ENCODE measurements at regions not wholly inside any gene's neighbourhood (a gene's known extent, or its start where the extent isn't known, plus 50 kb on each side); places are given as distances from the start of the nearest gene placed in this dataset.

GRCh38 chr18:57923611-57924010 lies 120.4 kb upstream of the NEDD4L start:
- FAIRE-seq, result no peak
- no peak for DNase-seq (ENCODE audit: insufficient read length, low spot score)
- TF ChIP-seq POLR2AphosphoS5 (IDR thresholded peaks at IDR 0.05; ENCODE audit: low read depth, low read length) (no peak), SPI1 (IDR thresholded peaks at IDR 0.05; ENCODE audit: low read depth, low read length) (no peak), PAX5 (IDR thresholded peaks at IDR 0.05; ENCODE audit: insufficient read depth, low read length, severe bottlenecking) (no peak), POU2F2 (IDR thresholded peaks at IDR 0.05; ENCODE audit: low read depth, low read length) (no peak), POLR2A (IDR thresholded peaks at IDR 0.05; ENCODE audit: low read depth, low read length) (no peak), TAF1 (IDR thresholded peaks at IDR 0.05; ENCODE audit: low read depth, low read length) (no peak)

DNA sequence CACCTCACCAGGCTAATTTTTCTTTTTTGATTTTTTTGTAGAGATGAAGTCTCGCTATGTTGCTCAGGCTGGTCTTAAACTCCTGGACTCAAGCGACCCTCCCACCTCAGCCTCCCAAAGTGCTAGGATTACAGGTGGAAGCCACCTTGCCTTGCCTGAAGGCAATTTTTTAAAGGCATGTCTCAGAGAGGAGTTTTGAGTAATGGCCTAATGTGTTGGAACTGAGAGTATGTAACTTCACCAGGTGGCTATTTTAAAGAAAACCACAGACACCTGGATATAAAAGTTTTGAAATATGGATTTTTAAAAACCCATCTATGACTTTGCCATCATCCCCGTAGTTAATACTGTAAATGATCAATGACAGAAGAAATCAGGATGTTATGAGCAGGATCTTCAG lies 119.8 kb upstream of the ATP8B1 start:
- FAIRE-seq, result no peak
- no peak for DNase-seq (ENCODE audit: insufficient read length, low spot score)
- no peak for TF ChIP-seq PAX5 (IDR thresholded peaks at IDR 0.05; ENCODE audit: insufficient read depth, low read length, severe bottlenecking)
- no peak for TF ChIP-seq POU2F2 (IDR thresholded peaks at IDR 0.05; ENCODE audit: low read depth, low read length)
- no peak for TF ChIP-seq SPI1 (IDR thresholded peaks at IDR 0.05; ENCODE audit: low read depth, low read length)
- no peak for TF ChIP-seq POLR2A (IDR thresholded peaks at IDR 0.05; ENCODE audit: low read depth, low read length)
- TF ChIP-seq POLR2AphosphoS5 (IDR thresholded peaks at IDR 0.05; ENCODE audit: low read depth, low read length), result no peak
- TF ChIP-seq TAF1 (IDR thresholded peaks at IDR 0.05; ENCODE audit: low read depth, low read length), result no peak

DNA sequence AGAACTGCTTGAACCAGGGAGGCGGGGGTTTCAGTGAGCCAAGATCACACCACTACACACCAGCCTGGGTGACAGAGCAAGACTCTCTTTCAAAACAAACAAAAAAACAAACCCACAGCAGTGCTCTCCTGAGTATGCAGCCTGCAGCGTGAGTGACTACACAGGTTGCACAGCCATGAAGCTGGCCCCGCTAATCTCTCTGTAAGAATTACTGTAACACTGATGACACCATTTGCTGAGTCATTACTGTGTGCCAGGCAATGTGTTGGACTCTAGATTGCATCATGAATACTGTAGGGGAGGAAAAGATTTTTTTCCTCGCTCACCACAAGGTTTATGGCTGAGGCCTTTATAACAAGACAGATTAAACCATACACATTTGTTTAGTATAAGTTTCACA lies 118.6 kb upstream of the ATP8B1 start:
- TF ChIP-seq POLR2A (IDR thresholded peaks at IDR 0.05; ENCODE audit: low read depth, low read length), result no peak
- TF ChIP-seq TAF1 (IDR thresholded peaks at IDR 0.05; ENCODE audit: low read depth, low read length), result no peak
- no peak for TF ChIP-seq POLR2AphosphoS5 (IDR thresholded peaks at IDR 0.05; ENCODE audit: low read depth, low read length)
- no peak for TF ChIP-seq SPI1 (IDR thresholded peaks at IDR 0.05; ENCODE audit: low read depth, low read length)
- TF ChIP-seq PAX5 (IDR thresholded peaks at IDR 0.05; ENCODE audit: insufficient read depth, low read length, severe bottlenecking), result no peak
- no peak for TF ChIP-seq POU2F2 (IDR thresholded peaks at IDR 0.05; ENCODE audit: low read depth, low read length)
- DNase-seq (ENCODE audit: insufficient read length, low spot score), result no peak
- FAIRE-seq, result no peak

DNA sequence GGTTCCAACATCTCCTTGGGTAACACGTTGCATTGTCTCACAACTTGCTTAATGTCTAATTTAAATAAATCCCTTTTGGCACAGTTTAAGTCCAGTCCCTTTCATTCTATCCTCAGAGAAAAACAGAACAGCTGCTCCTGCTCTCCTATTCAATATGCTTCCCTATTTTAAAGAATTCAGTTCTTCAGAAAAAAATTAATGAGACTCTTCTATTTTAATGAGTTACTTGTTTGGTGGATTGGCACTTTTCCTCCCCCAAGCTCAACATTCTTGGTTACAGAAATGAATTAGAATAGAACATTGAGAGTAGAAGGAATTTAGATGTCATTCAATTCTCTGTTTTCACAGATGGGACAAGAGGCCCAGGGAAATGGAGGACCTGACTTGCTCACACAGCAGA lies 116.9 kb upstream of the ATP8B1 start:
- no peak for DNase-seq (ENCODE audit: insufficient read length, low spot score)
- no peak for TF ChIP-seq POU2F2 (IDR thresholded peaks at IDR 0.05; ENCODE audit: low read depth, low read length)
- no peak for TF ChIP-seq PAX5 (IDR thresholded peaks at IDR 0.05; ENCODE audit: insufficient read depth, low read length, severe bottlenecking)
- no peak for TF ChIP-seq SPI1 (IDR thresholded peaks at IDR 0.05; ENCODE audit: low read depth, low read length)
- no peak for TF ChIP-seq TAF1 (IDR thresholded peaks at IDR 0.05; ENCODE audit: low read depth, low read length)
- no peak for TF ChIP-seq POLR2A (IDR thresholded peaks at IDR 0.05; ENCODE audit: low read depth, low read length)
- no peak for TF ChIP-seq POLR2AphosphoS5 (IDR thresholded peaks at IDR 0.05; ENCODE audit: low read depth, low read length)
- no peak for FAIRE-seq

- DNase-seq (ENCODE audit: insufficient read length, low spot score) (no peak), FAIRE-seq (no peak)
- TF ChIP-seq POLR2AphosphoS5 (IDR thresholded peaks at IDR 0.05; ENCODE audit: low read depth, low read length) (no peak), POLR2A (IDR thresholded peaks at IDR 0.05; ENCODE audit: low read depth, low read length) (no peak), SPI1 (IDR thresholded peaks at IDR 0.05; ENCODE audit: low read depth, low read length) (no peak), POU2F2 (IDR thresholded peaks at IDR 0.05; ENCODE audit: low read depth, low read length) (no peak), TAF1 (IDR thresholded peaks at IDR 0.05; ENCODE audit: low read depth, low read length) (no peak), PAX5 (IDR thresholded peaks at IDR 0.05; ENCODE audit: insufficient read depth, low read length, severe bottlenecking) (no peak)
These were observed 115.5 kb upstream of the ATP8B1 start for GRCh38 chr18:57918601-57919000.

- TF ChIP-seq POLR2A (IDR thresholded peaks at IDR 0.05; ENCODE audit: low read depth, low read length), result no peak
- 0 out of 2 replicates have a peak, but pooled peaks have one; percentile 11 for TF ChIP-seq SPI1 (IDR thresholded peaks at IDR 0.05; ENCODE audit: low read depth, low read length)
- no peak for TF ChIP-seq TAF1 (IDR thresholded peaks at IDR 0.05; ENCODE audit: low read depth, low read length)
- FAIRE-seq, result no peak
- no peak for DNase-seq (ENCODE audit: insufficient read length, low spot score)
These were observed 113.6 kb upstream of the ATP8B1 start for GRCh38 chr18:57916684-57917083.

DNA sequence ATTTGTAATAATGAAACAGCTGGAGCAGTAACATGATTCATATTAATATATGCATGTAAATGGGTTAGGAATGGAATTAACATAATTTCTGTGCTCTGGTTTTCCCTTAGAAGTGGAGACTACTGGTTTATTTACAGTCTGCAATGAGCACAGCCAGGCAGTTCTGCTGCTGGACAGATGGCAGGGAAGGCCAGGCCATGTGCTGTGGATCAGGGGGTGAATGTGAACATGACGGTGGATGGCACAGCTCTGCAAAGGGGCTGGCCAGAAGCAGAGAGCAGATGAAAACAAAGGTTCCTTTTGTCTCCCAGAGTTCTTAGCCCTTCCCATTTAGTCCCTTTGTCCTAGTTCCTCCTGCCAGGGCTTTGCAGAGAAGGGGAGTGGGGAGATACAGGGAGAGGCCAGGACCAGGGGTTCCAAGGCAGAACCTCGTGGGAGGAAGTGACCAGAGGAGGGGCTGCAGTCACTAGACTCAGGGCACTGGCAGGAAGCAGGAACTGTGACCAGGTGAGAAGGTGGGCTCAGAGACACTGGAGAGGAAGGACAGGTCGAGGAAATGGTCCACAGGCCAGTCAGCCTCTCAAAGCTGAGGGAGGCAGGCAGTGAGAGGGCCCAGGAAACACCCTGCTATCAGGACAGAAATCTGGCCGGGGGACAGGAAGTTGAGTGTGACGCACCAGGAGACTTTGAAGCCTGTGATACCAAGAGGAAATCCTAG lies 112.9 kb upstream of the ATP8B1 start:
- DNase-seq (ENCODE audit: insufficient read length, low spot score) (no peak), FAIRE-seq (no peak)
- no peak for TF ChIP-seq TAF1 (IDR thresholded peaks at IDR 0.05; ENCODE audit: low read depth, low read length)
- no peak for TF ChIP-seq PAX5 (IDR thresholded peaks at IDR 0.05; ENCODE audit: insufficient read depth, low read length, severe bottlenecking)
- no peak for TF ChIP-seq POLR2A (IDR thresholded peaks at IDR 0.05; ENCODE audit: low read depth, low read length)
- no peak for TF ChIP-seq SPI1 (IDR thresholded peaks at IDR 0.05; ENCODE audit: low read depth, low read length)
- TF ChIP-seq POLR2AphosphoS5 (IDR thresholded peaks at IDR 0.05; ENCODE audit: low read depth, low read length), result no peak
- TF ChIP-seq POU2F2 (IDR thresholded peaks at IDR 0.05; ENCODE audit: low read depth, low read length), result no peak

DNA sequence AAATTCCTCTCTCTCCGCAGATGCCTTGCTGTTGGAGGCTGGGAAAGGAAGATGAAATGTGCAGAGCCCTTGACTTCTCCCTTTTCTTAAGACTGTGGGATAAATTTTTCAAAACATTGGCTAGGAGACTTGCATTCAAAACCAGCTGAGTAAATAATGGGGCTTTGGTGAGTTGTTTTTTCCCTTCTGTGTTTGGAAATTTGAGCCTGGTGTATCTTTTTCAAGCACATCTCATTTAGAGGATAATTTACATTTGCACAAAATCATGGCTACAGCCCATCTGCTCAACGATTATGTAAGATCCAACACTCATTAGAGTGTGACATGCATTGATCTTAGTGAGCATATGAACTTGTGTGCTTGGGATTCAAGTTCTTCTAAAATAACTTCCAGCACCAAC lies 112.1 kb upstream of the ATP8B1 start:
- DNase-seq (ENCODE audit: insufficient read length, low spot score) (no peak), FAIRE-seq (no peak)
- TF ChIP-seq TAF1 (IDR thresholded peaks at IDR 0.05; ENCODE audit: low read depth, low read length), result no peak
- TF ChIP-seq POU2F2 (IDR thresholded peaks at IDR 0.05; ENCODE audit: low read depth, low read length), result no peak
- TF ChIP-seq SPI1 (IDR thresholded peaks at IDR 0.05; ENCODE audit: low read depth, low read length), result no peak
- no peak for TF ChIP-seq PAX5 (IDR thresholded peaks at IDR 0.05; ENCODE audit: insufficient read depth, low read length, severe bottlenecking)
- no peak for TF ChIP-seq POLR2AphosphoS5 (IDR thresholded peaks at IDR 0.05; ENCODE audit: low read depth, low read length)
- no peak for TF ChIP-seq POLR2A (IDR thresholded peaks at IDR 0.05; ENCODE audit: low read depth, low read length)

DNA sequence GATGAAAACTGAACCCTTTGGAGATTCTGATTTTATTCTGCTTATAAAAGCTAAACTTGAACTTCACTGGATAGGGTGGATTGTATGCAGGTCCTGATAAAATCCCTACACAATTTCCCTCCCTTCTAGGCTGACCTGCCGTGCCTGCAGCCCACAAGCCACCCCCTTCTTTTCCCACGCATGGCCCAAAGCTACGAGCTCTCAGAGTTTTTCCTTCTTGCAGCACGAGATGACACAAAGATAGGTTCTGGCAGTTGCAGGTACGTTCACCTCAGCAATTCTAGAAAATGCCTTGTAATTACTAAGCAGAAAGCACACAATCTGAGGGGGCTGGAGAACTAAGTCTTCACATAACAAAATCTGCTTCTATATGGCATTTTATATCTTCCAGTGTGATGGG lies 110.6 kb upstream of the ATP8B1 start:
- TF ChIP-seq PAX5 (IDR thresholded peaks at IDR 0.05; ENCODE audit: insufficient read depth, low read length, severe bottlenecking) (no peak), SPI1 (IDR thresholded peaks at IDR 0.05; ENCODE audit: low read depth, low read length) (no peak), POLR2A (IDR thresholded peaks at IDR 0.05; ENCODE audit: low read depth, low read length) (no peak), POLR2AphosphoS5 (IDR thresholded peaks at IDR 0.05; ENCODE audit: low read depth, low read length) (no peak), POU2F2 (IDR thresholded peaks at IDR 0.05; ENCODE audit: low read depth, low read length) (no peak), TAF1 (IDR thresholded peaks at IDR 0.05; ENCODE audit: low read depth, low read length) (no peak)
- FAIRE-seq (no peak), DNase-seq (ENCODE audit: insufficient read length, low spot score) (no peak)

DNA sequence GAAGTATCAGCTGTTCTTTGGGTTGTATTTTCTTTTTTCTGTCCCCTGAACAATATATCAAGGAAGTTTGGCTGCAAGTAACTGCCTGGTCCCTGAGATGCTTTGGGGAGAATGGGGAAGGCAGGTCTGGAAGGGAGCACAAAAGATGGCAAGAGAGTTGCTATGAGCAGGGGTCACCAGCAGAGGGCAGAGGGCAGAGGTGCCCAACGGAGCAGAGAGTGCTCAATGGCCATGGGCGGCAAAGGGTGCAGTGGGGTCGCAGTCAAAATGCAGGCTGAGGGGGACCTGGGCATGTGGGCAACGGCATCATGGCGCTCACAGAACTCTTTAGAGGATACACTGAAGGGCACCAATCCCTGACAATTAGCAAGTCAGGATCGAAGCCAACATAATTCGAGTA lies 107.7 kb upstream of the ATP8B1 start:
- FAIRE-seq (no peak), DNase-seq (ENCODE audit: insufficient read length, low spot score) (no peak)
- no peak for TF ChIP-seq POU2F2 (IDR thresholded peaks at IDR 0.05; ENCODE audit: low read depth, low read length)
- TF ChIP-seq POLR2AphosphoS5 (IDR thresholded peaks at IDR 0.05; ENCODE audit: low read depth, low read length), result no peak
- no peak for TF ChIP-seq POLR2A (IDR thresholded peaks at IDR 0.05; ENCODE audit: low read depth, low read length)
- TF ChIP-seq TAF1 (IDR thresholded peaks at IDR 0.05; ENCODE audit: low read depth, low read length), result no peak
- TF ChIP-seq PAX5 (IDR thresholded peaks at IDR 0.05; ENCODE audit: insufficient read depth, low read length, severe bottlenecking), result no peak
- no peak for TF ChIP-seq SPI1 (IDR thresholded peaks at IDR 0.05; ENCODE audit: low read depth, low read length)
